Panc1 (cell line): ENCODE measurements at regions not wholly inside any gene's neighbourhood (a gene's known extent, or its start where the extent isn't known, plus 50 kb on each side); places are given as distances from the start of the nearest gene placed in this dataset.

ENCODE experiments used
- ATAC-seq: fragments of 200-7000 bp; cut with Tn5 transposase; 2 replicates; pipeline ENCODE4 v1.9.1; 2020; ENCODE audit warnings: mild to moderate bottlenecking, moderate library complexity
- BruUV-seq: library from RNA; stranded (reverse); fragments of 400-500 nt; replicated peaks from 2 replicates; lab custom pipeline; 2021; lab: Mats Ljungman, UMichigan
- CTCF ChIA-PET: fragments of 300-600 bp; sonication (Branson Sonifier 250); formaldehyde crosslinking; loops from one replicate; lab custom pipeline; 2022; ENCODE audit warnings: antibody characterized with exemption; lab: Charles Lee
- POLR2A ChIA-PET: fragments of 300-600 bp; sonication (Branson Sonifier 250); formaldehyde crosslinking; loops from one replicate; lab custom pipeline; 2022; ENCODE audit warnings: antibody characterized with exemption; lab: Charles Lee
- DNase-seq: peaks from one replicate; pipeline ENCODE4 v3.0.0-alpha.2; 2010; ENCODE audit warnings: low read depth, low spot score
- H3K27ac ChIP-seq: 2 replicates; pipeline ENCODE4 v1.5.1; 2011; ENCODE audit warnings: mild to moderate bottlenecking, low read length, inconsistent platforms
- H3K27me3 ChIP-seq: fragments of 200-500 bp; sonication (Bioruptor generic); 2 replicates; pipeline ENCODE4 v1.6.0; 2014; ENCODE audit warnings: low read length, inconsistent platforms; ENCODE audit not compliant: control insufficient read depth, insufficient read depth
- H3K36me3 ChIP-seq: fragments of 200-500 bp; sonication (Bioruptor generic); 2 replicates; pipeline ENCODE4 v1.5.1; 2014; ENCODE audit warnings: inconsistent platforms, mild to moderate bottlenecking, low read length, moderate library complexity; ENCODE audit not compliant: control insufficient read depth, insufficient read depth
- H3K4me1 ChIP-seq: 2 replicates; pipeline ENCODE4 v1.5.1; 2011; ENCODE audit warnings: inconsistent platforms, mild to moderate bottlenecking, low read length, moderate library complexity; ENCODE audit not compliant: control insufficient read depth, insufficient read depth
- H3K4me3 ChIP-seq, 2 experiments: 2 replicates each; pipeline ENCODE4 v1.5.1; 2011 to 2012; ENCODE audit warnings: low read depth in 2 of 2, low read length in 2 of 2, mild to moderate bottlenecking in 2 of 2, inconsistent platforms in 1 of 2, moderate library complexity in 1 of 2
- H3K9me3 ChIP-seq: fragments of 200-500 bp; sonication (Bioruptor generic); 2 replicates; pipeline ENCODE4 v1.5.1; 2014; ENCODE audit warnings: low read depth, mild to moderate bottlenecking, inconsistent platforms, low read length, moderate library complexity; ENCODE audit not compliant: control insufficient read depth, insufficient read depth
- POLR2AphosphoS5 ChIP-seq: IDR thresholded peaks from 2 replicates; pipeline ENCODE4 v1.6.1; 2012; ENCODE audit warnings: mild to moderate bottlenecking, low read depth, low read length, moderate library complexity
- SIN3A ChIP-seq: IDR thresholded peaks from 2 replicates; pipeline ENCODE4 v1.6.1; 2012; ENCODE audit warnings: low read depth, mild to moderate bottlenecking, low read length, moderate library complexity, borderline replicate concordance; ENCODE audit not compliant: insufficient read depth
- TCF7L2 ChIP-seq: IDR thresholded peaks from 2 replicates; pipeline ENCODE4 v1.6.1; 2011; ENCODE audit warnings: mild to moderate bottlenecking, low read depth, low read length, inconsistent platforms
- in situ Hi-C: cut with HindIII; loops from 2 replicates; pipeline ENCODE4 v1.10.0; 2016; ENCODE audit warnings: low sequenced_read_pairs, low pct_unique_long_range_greater_than_20kb
- intact Hi-C: fragments of 100-400 bp; cut with micrococcal nuclease; formaldehyde crosslinking; loops from one replicate; pipeline ENCODE4 v1.10.0; 2022; ENCODE audit not compliant: unreplicated experiment
- TF ChIP-seq, protein P1 (sequence below): fragments of 450-650 bp; IDR thresholded peaks from 2 replicates; pipeline ENCODE4 v1.5.1; 2017; ENCODE audit warnings: mild to moderate bottlenecking
- TF ChIP-seq, protein P2 (sequence below), 2 experiments: IDR thresholded peaks; 2 replicates each; pipeline ENCODE4 v1.6.1; 2011 to 2012; ENCODE audit warnings: low read depth in 2 of 2, control low read depth in 1 of 2, low read length in 1 of 2, mild to moderate bottlenecking in 1 of 2, moderate library complexity in 1 of 2; ENCODE audit not compliant: insufficient read depth in 1 of 2

GRCh38 chr2:8146132-8147005, 535.5 kb upstream of the ID2 start:
- BruUV-seq = no TSS peak
- intact Hi-C loops (no loop called here), in situ Hi-C loops (no loop called here)
- Histone ChIP-seq H3K9me3 (no peaks in the 10 kb centered on the region), H3K4me1 (no peaks in the 10 kb centered on the region), H3K36me3 (no peaks in the 10 kb centered on the region), H3K4me3 (no peak overlapping the region), H3K27me3 (no peaks in the 10 kb centered on the region; the same call in 1 of the 2 replicates), H3K27ac (no peak overlapping the region)
- CTCF ChIA-PET = no interaction called here
- no peak for DNase-seq
- no peak for TF ChIP-seq POLR2AphosphoS5
- no peak for TF ChIP-seq SIN3A
- TF ChIP-seq, protein P1, sequence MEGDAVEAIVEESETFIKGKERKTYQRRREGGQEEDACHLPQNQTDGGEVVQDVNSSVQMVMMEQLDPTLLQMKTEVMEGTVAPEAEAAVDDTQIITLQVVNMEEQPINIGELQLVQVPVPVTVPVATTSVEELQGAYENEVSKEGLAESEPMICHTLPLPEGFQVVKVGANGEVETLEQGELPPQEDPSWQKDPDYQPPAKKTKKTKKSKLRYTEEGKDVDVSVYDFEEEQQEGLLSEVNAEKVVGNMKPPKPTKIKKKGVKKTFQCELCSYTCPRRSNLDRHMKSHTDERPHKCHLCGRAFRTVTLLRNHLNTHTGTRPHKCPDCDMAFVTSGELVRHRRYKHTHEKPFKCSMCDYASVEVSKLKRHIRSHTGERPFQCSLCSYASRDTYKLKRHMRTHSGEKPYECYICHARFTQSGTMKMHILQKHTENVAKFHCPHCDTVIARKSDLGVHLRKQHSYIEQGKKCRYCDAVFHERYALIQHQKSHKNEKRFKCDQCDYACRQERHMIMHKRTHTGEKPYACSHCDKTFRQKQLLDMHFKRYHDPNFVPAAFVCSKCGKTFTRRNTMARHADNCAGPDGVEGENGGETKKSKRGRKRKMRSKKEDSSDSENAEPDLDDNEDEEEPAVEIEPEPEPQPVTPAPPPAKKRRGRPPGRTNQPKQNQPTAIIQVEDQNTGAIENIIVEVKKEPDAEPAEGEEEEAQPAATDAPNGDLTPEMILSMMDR = no peak
- no peak for TF ChIP-seq TCF7L2
- TF ChIP-seq, protein P2, sequence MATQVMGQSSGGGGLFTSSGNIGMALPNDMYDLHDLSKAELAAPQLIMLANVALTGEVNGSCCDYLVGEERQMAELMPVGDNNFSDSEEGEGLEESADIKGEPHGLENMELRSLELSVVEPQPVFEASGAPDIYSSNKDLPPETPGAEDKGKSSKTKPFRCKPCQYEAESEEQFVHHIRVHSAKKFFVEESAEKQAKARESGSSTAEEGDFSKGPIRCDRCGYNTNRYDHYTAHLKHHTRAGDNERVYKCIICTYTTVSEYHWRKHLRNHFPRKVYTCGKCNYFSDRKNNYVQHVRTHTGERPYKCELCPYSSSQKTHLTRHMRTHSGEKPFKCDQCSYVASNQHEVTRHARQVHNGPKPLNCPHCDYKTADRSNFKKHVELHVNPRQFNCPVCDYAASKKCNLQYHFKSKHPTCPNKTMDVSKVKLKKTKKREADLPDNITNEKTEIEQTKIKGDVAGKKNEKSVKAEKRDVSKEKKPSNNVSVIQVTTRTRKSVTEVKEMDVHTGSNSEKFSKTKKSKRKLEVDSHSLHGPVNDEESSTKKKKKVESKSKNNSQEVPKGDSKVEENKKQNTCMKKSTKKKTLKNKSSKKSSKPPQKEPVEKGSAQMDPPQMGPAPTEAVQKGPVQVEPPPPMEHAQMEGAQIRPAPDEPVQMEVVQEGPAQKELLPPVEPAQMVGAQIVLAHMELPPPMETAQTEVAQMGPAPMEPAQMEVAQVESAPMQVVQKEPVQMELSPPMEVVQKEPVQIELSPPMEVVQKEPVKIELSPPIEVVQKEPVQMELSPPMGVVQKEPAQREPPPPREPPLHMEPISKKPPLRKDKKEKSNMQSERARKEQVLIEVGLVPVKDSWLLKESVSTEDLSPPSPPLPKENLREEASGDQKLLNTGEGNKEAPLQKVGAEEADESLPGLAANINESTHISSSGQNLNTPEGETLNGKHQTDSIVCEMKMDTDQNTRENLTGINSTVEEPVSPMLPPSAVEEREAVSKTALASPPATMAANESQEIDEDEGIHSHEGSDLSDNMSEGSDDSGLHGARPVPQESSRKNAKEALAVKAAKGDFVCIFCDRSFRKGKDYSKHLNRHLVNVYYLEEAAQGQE (IDR thresholded peaks at IDR 0.05; ENCODE audit: insufficient read depth in 1 of 2, low read depth in 2 of 2, low read length in 1 of 2) = no peak
- POLR2A ChIA-PET = no interaction called here
- ATAC-seq = no peak

- TF ChIP-seq SIN3A (no peak), TCF7L2 (no peak), POLR2AphosphoS5 (no peak)
- TF ChIP-seq, protein P2 (IDR thresholded peaks at IDR 0.05; ENCODE audit: insufficient read depth in 1 of 2, low read depth in 2 of 2, low read length in 1 of 2) = no peak
- TF ChIP-seq, protein P1 = no peak
- CTCF ChIA-PET = no interaction called here
- ATAC-seq (no peak), DNase-seq (peak; percentile 5)
- Histone ChIP-seq H3K4me3 (no peak overlapping the region), H3K36me3 (no peaks in the 10 kb centered on the region), H3K27ac (no peak overlapping the region), H3K9me3 (no peaks in the 10 kb centered on the region), H3K27me3 (no peaks in the 10 kb centered on the region; the same call in 1 of the 2 replicates), H3K4me1 (no peaks in the 10 kb centered on the region)
- intact Hi-C loops = no loop called here
- in situ Hi-C loops = no loop called here
- POLR2A ChIA-PET = no interaction called here
- no TSS peak for BruUV-seq
Observed at GRCh38 chr2:8148260-8149006, 533.4 kb upstream of the ID2 start.
